Anterior cingulate cortex (tissue), 58 donors: ENCODE measurements at regions not wholly inside any gene's neighbourhood (a gene's known extent, or its start where the extent isn't known, plus 50 kb on each side); places are given as distances from the start of the nearest gene placed in this dataset.

Experiments used
- DNase-seq, 58 donors: peaks; one replicate each; lab custom pipeline; 2025; lab: John Stamatoyannopoulos, UW

GRCh38 chr3:21801631-21802030 lies 50.6 kb upstream of the ZNF385D start:
- DNase-seq, result no peak

- no peak for DNase-seq
Measured at GRCh38 chr3:21803604-21804003, 52.6 kb upstream of the ZNF385D start.

GRCh38 chr3:21804330-21804729 lies 53.3 kb upstream of the ZNF385D start:
- DNase-seq, result no peak

GRCh38 chr3:21806733-21807132 lies 55.7 kb upstream of the ZNF385D start:
- DNase-seq, result no peak

GRCh38 chr3:21825684-21826083 lies 74.7 kb upstream of the ZNF385D start:
- DNase-seq, result no peak

GRCh38 chr3:21826416-21826815 lies 75.4 kb upstream of the ZNF385D start:
- no peak for DNase-seq

GRCh38 chr3:21830541-21830940 lies 79.5 kb upstream of the ZNF385D start:
- DNase-seq, result no peak

GRCh38 chr3:21835264-21835663 lies 84.3 kb upstream of the ZNF385D start:
- DNase-seq, result no peak

GRCh38 chr3:21836227-21836626 lies 85.2 kb upstream of the ZNF385D start:
- no peak for DNase-seq

- DNase-seq, result no peak
Measured at GRCh38 chr3:21839176-21839575, 88.2 kb upstream of the ZNF385D start.

GRCh38 chr3:21839592-21839991 lies 88.6 kb upstream of the ZNF385D start:
- no peak for DNase-seq

GRCh38 chr3:21847005-21847404 lies 96.0 kb upstream of the ZNF385D start:
- DNase-seq, result no peak

- DNase-seq, result no peak
Measured at GRCh38 chr3:21859124-21860081, 108.4 kb upstream of the ZNF385D start.

GRCh38 chr3:21860082-21860475 lies 109.1 kb upstream of the ZNF385D start:
- DNase-seq, result no peak

- no peak for DNase-seq
Measured at GRCh38 chr3:21860657-21861056, 109.6 kb upstream of the ZNF385D start.

- no peak for DNase-seq
Measured at GRCh38 chr3:21876782-21877181, 125.8 kb upstream of the ZNF385D start.

- no peak for DNase-seq
Measured at GRCh38 chr3:21877214-21877754, 126.3 kb upstream of the ZNF385D start.

- DNase-seq, result no peak
Measured at GRCh38 chr3:21879184-21879886, 128.3 kb upstream of the ZNF385D start.

GRCh38 chr3:21888656-21889055 lies 137.6 kb upstream of the ZNF385D start:
- DNase-seq, result no peak

- no peak for DNase-seq
Measured at GRCh38 chr3:21889166-21889565, 138.2 kb upstream of the ZNF385D start.

GRCh38 chr3:21892104-21892503 lies 141.1 kb upstream of the ZNF385D start:
- DNase-seq, result no peak
